CD14-positive monocyte (primary cell): ENCODE measurements at regions not wholly inside any gene's neighbourhood (a gene's known extent, or its start where the extent isn't known, plus 50 kb on each side); places are given as distances from the start of the nearest gene placed in this dataset.

Source experiments
- DNase-seq, 3 donors: peaks; one replicate each; pipeline ENCODE4 v3.0.0-alpha.2; 2011 to 2022
- H2AFZ ChIP-seq: 2 replicates; pipeline ENCODE4 v1.6.0; 2012; ENCODE audit warnings: mild to moderate bottlenecking, low read depth, low read length, inconsistent platforms; ENCODE audit not compliant: insufficient read depth, poor library complexity, severe bottlenecking
- H3K27ac ChIP-seq, 2 donors: 1 replicate in 1 of 2; 2 replicates in 1 of 2; pipeline ENCODE4 v1.5.1; 2012 to 2013; ENCODE audit warnings: low read length in 2 of 2, control low read depth in 1 of 2, inconsistent platforms in 1 of 2, low read depth in 1 of 2, mild to moderate bottlenecking in 1 of 2
- H3K27me3 ChIP-seq, 2 donors: one replicate each; pipeline versions ENCODE4 v1.6.0 to v1.6.1; 2011 to 2013; ENCODE audit warnings: low read length in 2 of 2; ENCODE audit not compliant: control insufficient read depth in 2 of 2, insufficient read depth in 2 of 2
- H3K36me3 ChIP-seq, 2 donors: replicated peaks in 1 of 2; 1 replicate in 1 of 2; 2 replicates in 1 of 2; pipeline versions ENCODE4 v1.5.1 to v1.6.1; 2012 to 2013; ENCODE audit warnings: low read length in 2 of 2, control low read depth in 1 of 2, inconsistent platforms in 1 of 2, mild to moderate bottlenecking in 1 of 2; ENCODE audit not compliant: insufficient read depth in 2 of 2, control insufficient read depth in 1 of 2
- H3K4me1 ChIP-seq, 2 donors: 1 replicate in 1 of 2; 2 replicates in 1 of 2; pipeline versions ENCODE4 v1.5.1 to v1.6.1; 2012 to 2013; ENCODE audit warnings: low read length in 2 of 2, control low read depth in 1 of 2, inconsistent platforms in 1 of 2, mild to moderate bottlenecking in 1 of 2, moderate library complexity in 1 of 2; ENCODE audit not compliant: insufficient read depth in 2 of 2, control insufficient read depth in 1 of 2
- H3K4me2 ChIP-seq: replicated peaks from 2 replicates; pipeline ENCODE3; 2012; ENCODE audit warnings: low read length, moderate library complexity, mild to moderate bottlenecking; ENCODE audit not compliant: poor library complexity, severe bottlenecking; ENCODE audit errors: extremely low read depth
- H3K4me3 ChIP-seq, 3 experiments: fragments of 200-600 bp in 1 of 3; sonication (generic) in 1 of 3; replicated peaks in 1 of 3; 1 replicate in 2 of 3; 2 replicates in 1 of 3; pipeline ENCODE4 v1.5.1; 2011 to 2013; ENCODE audit warnings: low read length in 3 of 3, mild to moderate bottlenecking in 3 of 3, control low read depth in 2 of 3, low read depth in 2 of 3, inconsistent platforms in 1 of 3, moderate library complexity in 1 of 3
- H3K79me2 ChIP-seq: 2 replicates; pipeline ENCODE4 v1.6.0; 2012; ENCODE audit warnings: mild to moderate bottlenecking, control low read depth, inconsistent platforms, low read length, moderate library complexity; ENCODE audit not compliant: insufficient read depth
- H3K9ac ChIP-seq: 2 replicates; pipeline ENCODE4 v1.6.0; 2017; ENCODE audit warnings: low read length, mild to moderate bottlenecking; ENCODE audit not compliant: insufficient read depth, poor library complexity, severe bottlenecking
- H3K9me3 ChIP-seq, 2 donors: replicated peaks in 1 of 2; 1 replicate in 1 of 2; 2 replicates in 1 of 2; pipeline versions ENCODE4 v1.5.1 to v1.6.1; 2012 to 2013; ENCODE audit warnings: low read length in 2 of 2, control low read depth in 1 of 2; ENCODE audit not compliant: control insufficient read depth in 1 of 2, insufficient read depth in 1 of 2
- H4K20me1 ChIP-seq: 2 replicates; pipeline ENCODE4 v1.6.0; 2012; ENCODE audit warnings: mild to moderate bottlenecking, low read length, control low read depth, moderate library complexity; ENCODE audit not compliant: insufficient read depth
- H3K27ac Mint-ChIP-seq, 7 donors: one replicate each; pipeline ENCODE4 v1.8.0; 2020; ENCODE audit warnings: mild to moderate bottlenecking in 7 of 7, mixed read lengths in 7 of 7, moderate library complexity in 6 of 7, inconsistent platforms in 2 of 7
- H3K27me3 Mint-ChIP-seq, 3 donors: one replicate each; pipeline ENCODE4 v1.8.0; 2021 to 2022; ENCODE audit warnings: low read depth in 3 of 3, mild to moderate bottlenecking in 3 of 3, mixed read lengths in 3 of 3, moderate library complexity in 3 of 3, inconsistent platforms in 1 of 3
- H3K36me3 Mint-ChIP-seq, 2 donors: one replicate each; pipeline ENCODE4 v1.8.0; 2020; ENCODE audit warnings: mixed read lengths in 2 of 2, inconsistent platforms in 1 of 2, mild to moderate bottlenecking in 1 of 2
- H3K4me1 Mint-ChIP-seq: one replicate; pipeline ENCODE4 v1.8.0; 2020; ENCODE audit warnings: mild to moderate bottlenecking, mixed read lengths
- H3K4me3 Mint-ChIP-seq, 2 donors: one replicate each; pipeline ENCODE4 v1.8.0; 2020; ENCODE audit warnings: mild to moderate bottlenecking in 2 of 2, mixed read lengths in 2 of 2, moderate library complexity in 1 of 2
- H3K9me3 Mint-ChIP-seq, 7 donors: one replicate each; pipeline ENCODE4 v1.8.0; 2020 to 2022; ENCODE audit warnings: mixed read lengths in 7 of 7, mild to moderate bottlenecking in 6 of 7, moderate library complexity in 6 of 7, inconsistent platforms in 2 of 7
- WGBS: methylation state at CpG from one replicate; pipeline ENCODE4 v1.1.5; 2013; ENCODE audit warnings: missing lambda C conversion rate; ENCODE audit not compliant: insufficient coverage; 5-methylcytosine and 5-hydroxymethylcytosine counted together
- intact Hi-C, 2 donors: fragments of 100-400 bp; cut with micrococcal nuclease; formaldehyde crosslinking; loops; one replicate each; pipeline versions ENCODE4 v1.15.0 to v1.15.1; 2023
- TF ChIP-seq, protein P1 (sequence below): fragments of 200-600 bp; IDR thresholded peaks from one replicate; pipeline ENCODE4 v1.8.0; 2022; ENCODE audit warnings: antibody characterized with exemption, mild to moderate bottlenecking

GRCh38 chr20:1820138-1821079, 74.8 kb upstream of the SIRPA start:
- intact Hi-C loops: loop anchor here in 1 of 2 donors (5.0 kb wide), 1 partner anchor 72 kb away; no protein-coding TSS in a partner anchor
- Histone ChIP-seq H3K9me3 (peaks cover 0 to 16% of the 10 kb centered on the region in 2 donors), H3K4me3 (peak overlapping the region in 1 of 3 experiments; percentile 4), H4K20me1 (no peaks in the 10 kb centered on the region), H3K4me1 (peaks cover 87 to 91% of the 10 kb centered on the region in 2 donors), H3K27ac (peak overlapping the region; percentile 98), H3K79me2 (no peaks in the 10 kb centered on the region), H3K4me2 (peak overlapping the region; percentile 9), H2AFZ (no peak overlapping the region), H3K27me3 (no peaks in the 10 kb centered on the region), H3K36me3 (no peaks in the 10 kb centered on the region), H3K9ac (peak overlapping the region; percentile 77)
- peaks cover 89% of the 10 kb centered on the region for H3K4me1 Mint-ChIP-seq
- peaks cover 0 to 4% (median 1%) of the 10 kb centered on the region in 3 donors for H3K27me3 Mint-ChIP-seq
- WGBS: 11% methylated on average over 4 of the region's 8 CpGs
- TF ChIP-seq, protein P1, sequence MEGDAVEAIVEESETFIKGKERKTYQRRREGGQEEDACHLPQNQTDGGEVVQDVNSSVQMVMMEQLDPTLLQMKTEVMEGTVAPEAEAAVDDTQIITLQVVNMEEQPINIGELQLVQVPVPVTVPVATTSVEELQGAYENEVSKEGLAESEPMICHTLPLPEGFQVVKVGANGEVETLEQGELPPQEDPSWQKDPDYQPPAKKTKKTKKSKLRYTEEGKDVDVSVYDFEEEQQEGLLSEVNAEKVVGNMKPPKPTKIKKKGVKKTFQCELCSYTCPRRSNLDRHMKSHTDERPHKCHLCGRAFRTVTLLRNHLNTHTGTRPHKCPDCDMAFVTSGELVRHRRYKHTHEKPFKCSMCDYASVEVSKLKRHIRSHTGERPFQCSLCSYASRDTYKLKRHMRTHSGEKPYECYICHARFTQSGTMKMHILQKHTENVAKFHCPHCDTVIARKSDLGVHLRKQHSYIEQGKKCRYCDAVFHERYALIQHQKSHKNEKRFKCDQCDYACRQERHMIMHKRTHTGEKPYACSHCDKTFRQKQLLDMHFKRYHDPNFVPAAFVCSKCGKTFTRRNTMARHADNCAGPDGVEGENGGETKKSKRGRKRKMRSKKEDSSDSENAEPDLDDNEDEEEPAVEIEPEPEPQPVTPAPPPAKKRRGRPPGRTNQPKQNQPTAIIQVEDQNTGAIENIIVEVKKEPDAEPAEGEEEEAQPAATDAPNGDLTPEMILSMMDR: no peak
- H3K36me3 Mint-ChIP-seq: peaks cover 23 to 29% of the 10 kb centered on the region in 2 donors
- peak overlapping the region; percentile 49 to 57 for H3K4me3 Mint-ChIP-seq
- H3K9me3 Mint-ChIP-seq: peaks cover 8 to 33% (median 21%) of the 10 kb centered on the region in 7 donors
- peak overlapping the region; percentile 98 to 100 (median 100) for H3K27ac Mint-ChIP-seq
- peak; percentile 94 to 99 (median 97) for DNase-seq

GRCh38 chr20:1819311-1820137, 75.7 kb upstream of the SIRPA start:
- Mint-ChIP-seq H3K4me3 (peak overlapping the region; percentile 49 to 57), H3K9me3 (peaks cover 8 to 33% (median 21%) of the 10 kb centered on the region in 7 donors), H3K27ac (peak overlapping the region; percentile 98 to 100 (median 100)), H3K4me1 (peaks cover 82% of the 10 kb centered on the region), H3K36me3 (peaks cover 25 to 27% of the 10 kb centered on the region in 2 donors), H3K27me3 (peaks cover 0 to 4% (median 1%) of the 10 kb centered on the region in 3 donors)
- H3K36me3 ChIP-seq: no peaks in the 10 kb centered on the region
- H3K9ac ChIP-seq: peak overlapping the region; percentile 77
- H3K4me1 ChIP-seq: peaks cover 80 to 83% of the 10 kb centered on the region in 2 donors
- peak overlapping the region in 1 of 3 experiments; percentile 4 for H3K4me3 ChIP-seq
- no peaks in the 10 kb centered on the region for H4K20me1 ChIP-seq
- peak; percentile 80 to 87 (median 84) for DNase-seq
- H3K27me3 ChIP-seq: no peaks in the 10 kb centered on the region
- peak overlapping the region; percentile 9 for H3K4me2 ChIP-seq
- 67% methylated on average over 12 of the region's 14 CpGs for WGBS
- no peak overlapping the region for H2AFZ ChIP-seq
- H3K79me2 ChIP-seq: no peaks in the 10 kb centered on the region
- H3K9me3 ChIP-seq: peaks cover 0 to 16% of the 10 kb centered on the region in 2 donors
- intact Hi-C loops: loop anchor here in 1 of 2 donors (5.0 kb wide), 1 partner anchor 73 kb away; no protein-coding TSS in a partner anchor
- TF ChIP-seq, protein P1: no peak
- peak overlapping the region; percentile 98 for H3K27ac ChIP-seq
